T-helper 17 cell (primary cell): ENCODE measurements at regions not wholly inside any gene's neighbourhood (a gene's known extent, or its start where the extent isn't known, plus 50 kb on each side); places are given as distances from the start of the nearest gene placed in this dataset.

ENCODE experiments used
- ATAC-seq: fragments of 150-1000 bp; cut with Tn5 transposase; 2 replicates; pipeline ENCODE4 v1.10.0; 2021; ENCODE audit warnings: mild to moderate bottlenecking, moderate library complexity
- DNase-seq, 3 donors: peaks; one replicate each; pipeline versions ENCODE4 v3.0.0 to v3.0.0-alpha.2; 2020 to 2021
- H3K9me3 ChIP-seq: one replicate; pipeline ENCODE4 v1.7.0; 2013; ENCODE audit warnings: low read length, mild to moderate bottlenecking; ENCODE audit not compliant: control insufficient read depth, poor library complexity, severe bottlenecking
- H3K27ac Mint-ChIP-seq: one replicate; pipeline ENCODE4 v1.8.0; 2022; ENCODE audit warnings: mild to moderate bottlenecking, moderate library complexity, mixed read lengths
- H3K27me3 Mint-ChIP-seq: one replicate; pipeline ENCODE4 v1.8.0; 2022; ENCODE audit warnings: mixed read lengths
- H3K36me3 Mint-ChIP-seq: one replicate; pipeline ENCODE4 v1.8.0; 2022; ENCODE audit warnings: low read depth, mixed read lengths
- H3K4me1 Mint-ChIP-seq: one replicate; pipeline ENCODE4 v1.8.0; 2022; ENCODE audit warnings: mild to moderate bottlenecking, mixed read lengths
- H3K4me3 Mint-ChIP-seq: one replicate; pipeline ENCODE4 v1.8.0; 2022; ENCODE audit warnings: mild to moderate bottlenecking, moderate library complexity, mixed read lengths

DNA sequence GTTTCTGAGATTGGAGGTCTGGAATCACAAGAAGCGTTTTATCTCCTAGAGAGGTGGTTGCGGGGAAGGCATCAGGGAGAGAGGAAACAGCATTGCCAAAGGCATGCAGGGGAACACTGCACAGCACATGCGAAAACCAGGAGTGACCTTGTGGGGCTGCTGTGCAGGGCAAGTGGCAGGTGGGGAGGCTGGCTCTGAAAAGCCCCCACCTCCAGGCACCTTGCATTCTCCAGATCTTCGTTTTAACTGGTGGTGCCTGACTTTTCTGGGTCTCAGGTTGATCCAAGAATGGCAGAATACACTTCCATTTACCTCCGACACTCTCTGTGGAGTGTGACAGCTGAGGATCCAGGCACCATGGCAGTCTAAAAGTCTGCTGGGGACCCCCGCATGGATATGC lies 209.4 kb upstream of the LEF1 start:
- Mint-ChIP-seq H3K36me3 (peaks cover 2% of the 10 kb centered on the region), H3K27me3 (peaks cover 12% of the 10 kb centered on the region), H3K4me3 (no peak overlapping the region), H3K4me1 (peaks cover 5% of the 10 kb centered on the region), H3K27ac (no peak overlapping the region)
- DNase-seq: no peak
- H3K9me3 ChIP-seq: no peaks in the 10 kb centered on the region
- no peak for ATAC-seq

DNA sequence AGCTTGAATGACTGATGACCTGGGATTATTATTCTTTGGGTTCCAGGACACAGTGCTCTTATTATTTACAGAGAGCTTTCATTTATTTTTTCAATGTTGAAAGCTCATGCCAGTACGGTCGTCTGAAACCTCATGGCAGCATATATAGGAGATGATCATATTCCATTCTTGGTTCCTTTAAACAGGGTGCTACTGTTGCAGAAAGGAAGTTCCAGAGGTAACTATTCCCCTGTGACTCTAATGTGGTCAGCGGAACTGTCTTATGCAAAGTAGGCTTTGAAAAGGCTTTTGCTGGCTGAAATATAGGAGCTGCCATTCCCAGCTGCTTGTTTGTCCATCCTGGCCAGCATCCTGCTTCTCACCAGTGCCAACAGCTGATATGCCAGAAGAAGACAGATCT lies 208.3 kb upstream of the LEF1 start:
- ATAC-seq (no peak), DNase-seq (no peak)
- H3K27me3 Mint-ChIP-seq: peaks cover 8% of the 10 kb centered on the region
- H3K4me1 Mint-ChIP-seq: peaks cover 10% of the 10 kb centered on the region
- H3K4me3 Mint-ChIP-seq: no peak overlapping the region
- no peaks in the 10 kb centered on the region for H3K9me3 ChIP-seq
- H3K27ac Mint-ChIP-seq: no peak overlapping the region
- H3K36me3 Mint-ChIP-seq: peaks cover 2% of the 10 kb centered on the region

DNA sequence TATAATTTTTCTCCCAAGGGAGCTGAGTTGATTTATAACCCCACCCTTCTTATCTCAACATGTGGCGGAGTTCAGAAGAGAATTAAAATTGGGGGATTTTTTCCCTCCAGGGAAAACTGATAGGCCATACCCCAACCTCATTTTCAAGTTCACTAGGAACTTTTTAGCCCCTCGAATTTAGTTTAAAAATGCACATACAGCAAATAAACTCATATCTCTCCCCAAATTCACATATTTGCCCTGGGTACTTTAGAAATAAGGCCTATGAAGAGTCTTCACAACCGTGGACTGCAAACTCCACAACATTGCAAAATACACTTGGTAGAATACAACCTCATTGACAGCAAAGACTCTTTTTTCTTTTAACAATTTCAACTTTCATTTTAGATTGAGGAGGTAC lies 206.7 kb upstream of the LEF1 start:
- peaks cover 13% of the 10 kb centered on the region for H3K4me1 Mint-ChIP-seq

DNA sequence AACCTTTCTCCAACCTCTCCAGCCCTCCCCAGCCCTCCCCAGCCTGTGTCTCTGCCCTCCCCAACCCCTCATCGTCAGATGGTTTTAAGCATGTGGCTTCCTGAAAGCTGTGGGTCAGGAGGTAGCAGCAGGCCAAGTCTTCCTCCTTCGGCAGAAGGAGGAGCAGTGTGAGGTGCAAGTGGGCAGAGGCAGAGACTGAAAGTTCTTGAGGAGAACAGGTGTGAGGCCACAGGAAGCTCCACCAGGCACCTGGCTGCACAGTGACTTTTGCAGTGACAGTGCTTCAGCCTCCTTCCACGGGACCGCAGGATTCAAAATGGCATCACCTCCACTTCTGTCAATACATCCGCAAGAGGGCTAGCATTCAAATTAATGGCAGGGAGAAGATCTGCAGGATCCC lies 203.9 kb upstream of the LEF1 start:
- peaks cover 15% of the 10 kb centered on the region for H3K4me1 Mint-ChIP-seq
- H3K4me3 Mint-ChIP-seq: peak overlapping the region; percentile 64
- DNase-seq: no peak
- peak; percentile 69 for ATAC-seq
- H3K36me3 Mint-ChIP-seq: peaks cover 2% of the 10 kb centered on the region
- no peaks in the 10 kb centered on the region for H3K9me3 ChIP-seq
- H3K27me3 Mint-ChIP-seq: peaks cover 19% of the 10 kb centered on the region
- no peak overlapping the region for H3K27ac Mint-ChIP-seq

More for the DNA sequence above, 206.7 kb upstream of the LEF1 start:
- H3K4me3 Mint-ChIP-seq: no peak overlapping the region
- no peak overlapping the region for H3K27ac Mint-ChIP-seq
- peaks cover 16% of the 10 kb centered on the region for H3K27me3 Mint-ChIP-seq
- no peak for DNase-seq
- H3K36me3 Mint-ChIP-seq: peaks cover 2% of the 10 kb centered on the region
- ATAC-seq: no peak
- H3K9me3 ChIP-seq: no peaks in the 10 kb centered on the region

DNA sequence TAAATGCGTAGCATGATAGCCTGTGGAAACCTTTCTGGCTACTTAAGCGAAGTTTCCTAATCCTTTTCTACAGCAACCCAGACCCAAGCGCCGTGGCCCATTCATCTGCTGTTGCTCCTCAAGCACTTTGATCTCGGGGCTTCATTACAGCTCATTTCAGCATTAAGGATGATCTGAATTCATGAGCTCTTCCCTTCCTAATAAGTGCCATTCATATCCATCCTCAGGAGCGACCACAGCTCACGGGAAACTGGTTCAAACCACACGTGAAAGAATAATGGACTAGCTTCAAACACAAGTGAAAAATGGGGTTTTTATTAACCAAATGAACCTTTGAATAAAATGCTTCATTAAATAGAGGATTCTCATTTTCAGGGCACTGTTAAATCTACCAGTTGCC lies 202.6 kb upstream of the LEF1 start:
- H3K27me3 Mint-ChIP-seq: peaks cover 13% of the 10 kb centered on the region
- H3K9me3 ChIP-seq: no peaks in the 10 kb centered on the region
- no peak overlapping the region for H3K4me3 Mint-ChIP-seq
- peak overlapping the region; percentile 29 for H3K27ac Mint-ChIP-seq
- peaks cover 19% of the 10 kb centered on the region for H3K4me1 Mint-ChIP-seq
- ATAC-seq (no peak), DNase-seq (no peak)
- H3K36me3 Mint-ChIP-seq: no peaks in the 10 kb centered on the region

DNA sequence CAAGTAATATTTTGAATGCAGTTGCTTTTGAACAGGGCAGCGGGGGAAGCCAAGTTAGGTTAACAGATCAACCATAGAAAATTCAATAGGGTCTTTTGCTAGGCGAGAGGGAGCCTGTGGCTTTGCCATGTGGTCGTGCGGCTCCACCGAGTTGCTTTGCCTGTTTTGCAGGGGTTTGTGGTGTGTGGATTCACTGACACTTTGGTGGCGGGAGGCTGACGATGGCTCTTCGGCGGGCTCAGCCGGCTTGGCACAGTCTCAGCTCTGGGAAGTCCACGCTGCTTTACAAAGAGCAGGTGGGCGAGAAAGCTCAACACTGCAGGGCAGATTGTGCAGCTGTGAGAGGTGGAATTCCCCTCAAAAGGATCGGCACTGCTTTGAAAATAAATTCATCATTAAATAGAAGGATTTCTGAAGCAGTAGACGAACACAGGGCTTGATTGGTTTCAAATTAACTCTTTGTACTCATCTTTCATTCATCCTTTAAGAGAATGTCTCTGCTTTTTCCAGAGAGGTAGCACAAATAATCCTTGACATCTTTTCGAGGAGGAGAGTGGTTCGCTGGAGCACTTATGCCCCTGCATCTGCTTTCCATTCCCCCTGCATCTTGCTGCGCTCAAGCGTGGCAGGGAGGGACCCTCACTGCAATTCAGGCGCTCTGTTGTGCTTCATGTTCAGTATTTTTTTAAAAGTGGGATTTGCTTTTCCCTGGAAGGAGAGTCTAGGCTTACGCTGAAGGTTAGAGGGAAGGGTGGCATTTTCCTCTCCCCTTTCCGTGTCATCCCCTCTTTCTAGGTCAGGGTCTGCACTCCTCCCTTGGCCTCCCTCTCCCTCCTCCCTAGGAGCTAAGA lies 201.8 kb upstream of the LEF1 start:
- no peaks in the 10 kb centered on the region for H3K9me3 ChIP-seq
- Mint-ChIP-seq H3K4me3 (no peak overlapping the region), H3K27me3 (peaks cover 13% of the 10 kb centered on the region), H3K27ac (no peak overlapping the region), H3K36me3 (no peaks in the 10 kb centered on the region), H3K4me1 (peaks cover 19% of the 10 kb centered on the region)
- DNase-seq (no peak), ATAC-seq (peak; percentile 32)

DNA sequence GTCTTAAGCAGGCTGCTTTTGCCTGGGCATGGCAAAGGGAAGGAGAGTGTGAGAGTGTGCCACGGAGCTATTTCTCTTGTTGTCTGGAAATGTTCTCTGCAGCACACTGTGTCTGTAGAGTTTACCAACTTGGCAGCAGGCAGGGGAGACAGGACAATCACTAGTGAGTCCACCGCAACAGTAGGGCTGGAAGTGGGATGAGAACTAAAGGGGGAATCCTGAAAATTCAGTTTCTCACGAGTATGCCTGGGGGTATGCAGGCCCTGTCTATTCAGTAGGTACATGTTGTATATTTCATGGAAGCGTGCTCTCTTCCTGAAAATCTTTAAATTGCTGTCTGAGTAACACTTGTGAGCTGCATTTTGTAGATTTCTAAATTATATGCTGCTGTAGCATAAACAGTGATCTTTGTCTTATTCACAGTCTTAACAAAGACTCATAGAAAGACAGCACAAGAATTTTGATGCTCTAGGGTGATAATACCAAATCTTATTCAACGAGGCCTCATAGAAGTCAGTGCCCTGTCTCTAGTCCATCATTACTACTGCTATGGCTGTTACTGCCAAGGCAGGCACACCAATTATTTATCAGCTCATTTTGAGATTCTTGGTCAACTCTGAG lies 200.4 kb upstream of the LEF1 start:
- no peak overlapping the region for H3K27ac Mint-ChIP-seq
- H3K4me1 Mint-ChIP-seq: peaks cover 19% of the 10 kb centered on the region
- H3K9me3 ChIP-seq: no peaks in the 10 kb centered on the region
- no peak for ATAC-seq
- no peaks in the 10 kb centered on the region for H3K36me3 Mint-ChIP-seq
- H3K4me3 Mint-ChIP-seq: peak overlapping the region; percentile 26
- H3K27me3 Mint-ChIP-seq: peaks cover 13% of the 10 kb centered on the region
- DNase-seq: no peak

DNA sequence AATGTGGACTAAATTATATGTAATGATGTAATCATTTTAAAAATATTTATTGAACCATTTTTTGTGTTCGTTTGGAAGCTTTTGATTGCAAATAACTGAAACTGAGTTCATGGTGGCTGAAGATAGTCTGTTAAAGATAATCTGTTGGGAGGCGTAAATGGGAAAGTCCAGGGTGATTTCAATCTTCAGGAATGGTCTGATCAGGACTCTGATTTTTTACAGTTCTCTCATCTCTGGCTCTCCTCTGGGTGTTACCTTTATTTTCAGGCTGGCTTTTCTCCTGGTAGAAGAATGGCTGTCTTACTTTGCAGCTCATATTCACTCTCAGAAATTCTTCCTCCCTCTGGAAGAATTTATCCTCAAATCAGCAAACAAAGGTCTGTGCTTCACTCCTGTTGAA lies 199.0 kb upstream of the LEF1 start:
- Mint-ChIP-seq H3K27me3 (peaks cover 13% of the 10 kb centered on the region), H3K4me3 (no peak overlapping the region), H3K4me1 (peaks cover 10% of the 10 kb centered on the region), H3K36me3 (no peaks in the 10 kb centered on the region), H3K27ac (peak overlapping the region; percentile 45)
- DNase-seq (no peak), ATAC-seq (no peak)
- no peaks in the 10 kb centered on the region for H3K9me3 ChIP-seq

DNA sequence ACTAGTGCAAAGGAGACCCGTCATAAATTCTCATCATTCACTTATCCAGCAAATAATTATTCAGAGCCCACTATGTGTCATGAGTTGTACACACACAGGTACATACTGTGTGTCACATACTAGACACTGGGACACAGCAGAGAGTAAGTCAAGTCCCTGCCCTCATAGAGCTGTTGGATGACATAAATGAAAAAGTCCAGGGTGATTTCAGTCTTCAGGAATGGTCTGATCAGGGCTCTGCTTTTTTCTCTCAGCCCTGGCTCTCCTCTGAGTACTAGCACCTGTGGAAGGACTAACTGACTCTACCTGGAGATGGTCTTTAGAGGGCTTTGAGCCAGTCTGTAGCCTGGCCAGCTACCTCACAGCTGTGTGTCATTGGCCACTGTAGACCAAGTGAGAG lies 198.0 kb upstream of the LEF1 start:
- no peaks in the 10 kb centered on the region for H3K9me3 ChIP-seq
- no peak for ATAC-seq
- Mint-ChIP-seq H3K27ac (no peak overlapping the region), H3K27me3 (peaks cover 13% of the 10 kb centered on the region), H3K4me1 (peaks cover 15% of the 10 kb centered on the region), H3K4me3 (no peak overlapping the region), H3K36me3 (no peaks in the 10 kb centered on the region)
- no peak for DNase-seq

DNA sequence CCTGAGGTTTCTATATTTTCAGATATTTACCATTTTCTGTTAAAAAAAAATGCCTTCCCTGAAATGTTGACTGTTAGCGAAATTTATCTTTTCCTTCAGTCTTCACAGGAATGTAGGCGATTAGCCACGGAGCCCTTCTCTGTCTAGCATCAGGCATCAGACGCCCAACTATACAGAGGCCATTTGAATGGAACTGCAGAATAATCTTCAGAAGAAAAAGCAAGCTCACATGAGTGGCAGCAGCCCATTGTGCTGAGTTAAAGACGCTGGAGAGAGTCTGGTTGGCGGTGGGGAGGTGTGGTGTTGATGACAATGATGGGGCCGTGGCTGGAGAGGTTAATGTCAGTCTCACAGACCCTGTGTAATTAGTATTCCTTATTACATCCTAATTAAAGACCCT lies 196.8 kb upstream of the LEF1 start:
- H3K36me3 Mint-ChIP-seq: no peaks in the 10 kb centered on the region
- no peaks in the 10 kb centered on the region for H3K9me3 ChIP-seq
- no peak for DNase-seq
- peaks cover 21% of the 10 kb centered on the region for H3K4me1 Mint-ChIP-seq
- H3K4me3 Mint-ChIP-seq: no peak overlapping the region
- no peak overlapping the region for H3K27ac Mint-ChIP-seq
- peaks cover 5% of the 10 kb centered on the region for H3K27me3 Mint-ChIP-seq
- ATAC-seq: no peak

DNA sequence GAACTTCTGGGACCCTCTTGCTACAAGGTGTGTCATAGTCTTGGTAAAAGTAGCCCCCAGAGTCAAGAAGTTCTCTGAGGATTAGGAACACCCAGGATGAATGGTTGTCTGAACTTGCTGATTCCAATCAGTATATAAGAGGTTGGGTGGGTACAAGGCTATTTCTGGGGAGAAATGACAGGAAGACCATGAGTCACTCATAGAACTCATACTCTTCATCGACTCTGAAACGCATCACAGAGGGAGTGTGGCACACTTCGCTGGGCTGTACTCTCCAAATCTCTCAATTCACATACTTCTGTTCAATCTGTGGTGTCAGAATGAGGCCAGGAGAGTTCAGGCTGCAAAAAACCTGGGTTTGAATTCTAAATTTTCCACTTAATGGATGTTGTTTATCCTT lies 193.2 kb upstream of the LEF1 start:
- Mint-ChIP-seq H3K4me3 (no peak overlapping the region), H3K27ac (no peak overlapping the region), H3K27me3 (no peaks in the 10 kb centered on the region), H3K36me3 (no peaks in the 10 kb centered on the region), H3K4me1 (peaks cover 40% of the 10 kb centered on the region)
- no peaks in the 10 kb centered on the region for H3K9me3 ChIP-seq
- ATAC-seq (no peak), DNase-seq (no peak)

DNA sequence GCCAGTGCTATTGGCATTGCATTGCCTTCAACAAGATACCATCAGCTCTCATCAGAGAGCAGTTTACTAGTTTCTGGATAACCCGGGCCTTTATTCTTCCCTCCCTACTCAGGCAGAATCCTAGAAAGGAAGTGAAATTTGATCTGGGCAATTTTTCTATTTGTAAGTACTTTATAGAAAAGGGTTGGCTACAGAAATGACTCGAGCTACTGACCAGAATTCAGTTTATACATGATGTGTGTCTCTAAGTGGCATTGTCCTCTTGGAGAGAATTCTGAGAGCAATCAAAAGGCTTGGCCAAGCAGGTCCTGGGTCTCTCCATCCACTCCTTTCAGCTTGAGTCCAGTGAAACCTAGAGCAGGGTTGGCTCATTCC lies 192.7 kb upstream of the LEF1 start:
- DNase-seq: no peak
- Mint-ChIP-seq H3K27me3 (no peaks in the 10 kb centered on the region), H3K36me3 (no peaks in the 10 kb centered on the region), H3K4me1 (peaks cover 38% of the 10 kb centered on the region), H3K4me3 (no peak overlapping the region), H3K27ac (peak overlapping the region; percentile 41)
- no peaks in the 10 kb centered on the region for H3K9me3 ChIP-seq
- no peak for ATAC-seq

DNA sequence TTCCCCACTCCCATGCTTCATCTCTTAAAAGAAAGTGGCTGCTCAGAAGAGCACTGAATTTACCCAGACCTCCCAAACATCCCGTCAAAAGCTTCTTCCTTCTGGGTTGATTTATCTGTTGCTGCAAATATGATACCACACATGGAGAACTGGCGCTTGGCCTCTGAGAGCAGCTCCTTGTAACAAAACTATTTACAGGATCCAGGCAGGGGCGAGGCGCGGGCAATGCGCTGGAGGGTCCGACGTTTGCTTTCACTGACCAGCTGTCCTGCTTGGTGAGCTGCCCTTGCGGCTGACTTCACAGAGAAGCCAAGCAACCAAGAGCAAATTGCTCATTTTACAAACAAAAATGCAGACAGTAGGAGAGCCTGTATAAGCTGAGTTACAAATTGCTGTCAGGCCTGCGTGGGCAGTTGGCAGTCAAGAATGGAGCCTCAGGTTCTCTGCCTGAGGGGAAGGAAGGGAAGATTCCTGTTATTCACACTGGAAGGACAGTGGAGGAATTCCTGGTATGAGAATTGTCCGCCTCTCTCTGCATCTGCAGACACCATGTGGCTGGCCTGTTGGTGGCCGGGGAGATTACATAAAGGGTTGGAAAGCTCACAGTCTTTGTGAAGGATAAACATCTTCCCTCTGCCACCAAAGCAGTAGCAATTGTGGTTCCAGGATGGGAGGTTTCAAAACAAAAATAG lies 192.2 kb upstream of the LEF1 start:
- Mint-ChIP-seq H3K36me3 (no peaks in the 10 kb centered on the region), H3K27ac (peak overlapping the region; percentile 41), H3K4me1 (peaks cover 39% of the 10 kb centered on the region), H3K4me3 (peak overlapping the region; percentile 49), H3K27me3 (no peaks in the 10 kb centered on the region)
- no peaks in the 10 kb centered on the region for H3K9me3 ChIP-seq
- DNase-seq (no peak), ATAC-seq (no peak)
